KMS-11 (cell line): ENCODE measurements at regions not wholly inside any gene's neighbourhood (a gene's known extent, or its start where the extent isn't known, plus 50 kb on each side); places are given as distances from the start of the nearest gene placed in this dataset.

Experiments
- H2AFZ ChIP-seq: fragments of 200-600 bp; sonication (generic); 2 replicates; pipeline ENCODE4 v1.6.1; 2016; ENCODE audit warnings: antibody characterized with exemption, mixed run types, low read depth
- H3K27ac ChIP-seq: fragments of 200-600 bp; sonication (generic); 2 replicates; pipeline ENCODE4 v1.6.1; 2016; ENCODE audit warnings: mild to moderate bottlenecking, mixed run types
- H3K27me3 ChIP-seq: fragments of 200-600 bp; sonication (generic); 2 replicates; pipeline ENCODE4 v1.6.1; 2017; ENCODE audit warnings: mild to moderate bottlenecking, low read depth, mixed run types, moderate library complexity; ENCODE audit not compliant: insufficient read depth
- H3K36me3 ChIP-seq: fragments of 200-600 bp; sonication (generic); 2 replicates; pipeline ENCODE4 v1.6.1; 2017; ENCODE audit warnings: mild to moderate bottlenecking, mixed run types; ENCODE audit not compliant: insufficient read depth
- H3K4me1 ChIP-seq: fragments of 200-600 bp; sonication (generic); 2 replicates; pipeline ENCODE4 v1.6.1; 2016; ENCODE audit warnings: mild to moderate bottlenecking, low read depth, mixed run types; ENCODE audit not compliant: poor library complexity, severe bottlenecking
- H3K4me2 ChIP-seq: fragments of 200-600 bp; sonication (generic); 2 replicates; pipeline ENCODE4 v1.7.0; 2016; ENCODE audit warnings: mild to moderate bottlenecking, mixed run types
- H3K4me3 ChIP-seq: fragments of 200-600 bp; sonication (generic); IDR thresholded peaks from 2 replicates; pipeline ENCODE4 v1.6.1; 2017; ENCODE audit warnings: low read depth, low read length, mixed read lengths; ENCODE audit not compliant: insufficient read depth
- H3K79me2 ChIP-seq: fragments of 200-600 bp; sonication (generic); 2 replicates; pipeline ENCODE4 v1.6.1; 2016; ENCODE audit warnings: low read depth, mixed run types; ENCODE audit not compliant: insufficient read depth
- H3K9ac ChIP-seq: fragments of 200-600 bp; sonication (generic); 2 replicates; pipeline ENCODE4 v1.6.1; 2016; ENCODE audit warnings: mild to moderate bottlenecking, mixed run types
- H4K20me1 ChIP-seq: fragments of 200-600 bp; sonication (generic); 2 replicates; pipeline ENCODE4 v1.6.1; 2016; ENCODE audit warnings: mild to moderate bottlenecking, mixed run types; ENCODE audit not compliant: insufficient read depth
- TF ChIP-seq, protein P1 (sequence below): fragments of 200-600 bp; sonication (generic); conservative IDR thresholded peaks from 2 replicates; pipeline ENCODE4 v1.6.1; 2017; ENCODE audit warnings: low read depth, mild to moderate bottlenecking, antibody characterized with exemption, low read length, moderate library complexity, mixed read lengths

DNA sequence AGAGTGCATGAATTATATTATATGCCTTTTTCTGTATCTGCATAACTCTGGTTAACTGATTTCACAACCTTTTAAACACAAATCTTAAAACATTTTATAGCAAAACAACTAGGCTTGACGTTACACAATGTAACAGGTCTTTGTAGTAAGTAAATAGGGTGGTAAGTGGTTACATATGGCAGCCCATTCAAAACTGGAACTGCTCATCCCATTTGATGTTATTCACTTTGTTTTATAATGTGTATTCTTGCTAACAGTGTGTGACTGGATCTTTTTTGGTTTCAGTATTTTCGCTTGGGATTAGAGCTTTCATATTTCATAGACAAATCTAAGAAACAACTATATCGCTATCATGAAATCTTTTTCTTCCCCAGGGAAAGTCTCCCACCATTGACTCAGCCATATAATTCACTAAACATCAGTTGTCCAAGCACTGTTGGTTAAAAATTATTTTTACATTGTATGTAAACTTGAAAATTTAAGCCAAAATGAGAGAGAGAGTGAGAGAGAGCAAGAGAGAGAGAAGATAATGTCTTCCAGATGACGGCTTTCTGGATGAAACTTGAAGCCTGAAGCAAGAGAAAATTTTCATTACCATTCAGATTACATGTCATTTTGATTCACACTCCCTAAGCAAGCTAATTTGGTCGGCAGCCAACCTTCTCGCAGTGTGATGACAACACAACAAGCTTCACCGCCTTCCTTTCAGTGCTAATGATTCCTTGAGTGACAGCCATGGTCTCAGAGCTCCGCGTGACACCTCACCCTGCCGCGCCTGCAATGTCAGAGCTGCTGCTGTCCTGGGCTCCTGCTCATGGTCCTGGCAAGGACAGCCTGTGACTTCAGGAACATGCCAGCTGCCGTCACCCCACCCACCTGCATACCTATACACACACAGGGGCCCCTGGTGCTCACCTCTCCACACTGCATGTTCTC lies 946.9 kb upstream of the SOX11 start:
- Histone ChIP-seq H4K20me1 (no peaks in the 10 kb centered on the region), H3K4me1 (no peaks in the 10 kb centered on the region), H3K36me3 (no peaks in the 10 kb centered on the region), H2AFZ (no peak overlapping the region), H3K4me2 (no peak overlapping the region), H3K27ac (no peak overlapping the region), H3K27me3 (no peaks in the 10 kb centered on the region), H3K79me2 (no peaks in the 10 kb centered on the region), H3K9ac (no peak overlapping the region), H3K4me3 (no peak overlapping the region)
- TF ChIP-seq, protein P1, sequence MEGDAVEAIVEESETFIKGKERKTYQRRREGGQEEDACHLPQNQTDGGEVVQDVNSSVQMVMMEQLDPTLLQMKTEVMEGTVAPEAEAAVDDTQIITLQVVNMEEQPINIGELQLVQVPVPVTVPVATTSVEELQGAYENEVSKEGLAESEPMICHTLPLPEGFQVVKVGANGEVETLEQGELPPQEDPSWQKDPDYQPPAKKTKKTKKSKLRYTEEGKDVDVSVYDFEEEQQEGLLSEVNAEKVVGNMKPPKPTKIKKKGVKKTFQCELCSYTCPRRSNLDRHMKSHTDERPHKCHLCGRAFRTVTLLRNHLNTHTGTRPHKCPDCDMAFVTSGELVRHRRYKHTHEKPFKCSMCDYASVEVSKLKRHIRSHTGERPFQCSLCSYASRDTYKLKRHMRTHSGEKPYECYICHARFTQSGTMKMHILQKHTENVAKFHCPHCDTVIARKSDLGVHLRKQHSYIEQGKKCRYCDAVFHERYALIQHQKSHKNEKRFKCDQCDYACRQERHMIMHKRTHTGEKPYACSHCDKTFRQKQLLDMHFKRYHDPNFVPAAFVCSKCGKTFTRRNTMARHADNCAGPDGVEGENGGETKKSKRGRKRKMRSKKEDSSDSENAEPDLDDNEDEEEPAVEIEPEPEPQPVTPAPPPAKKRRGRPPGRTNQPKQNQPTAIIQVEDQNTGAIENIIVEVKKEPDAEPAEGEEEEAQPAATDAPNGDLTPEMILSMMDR = no peak

DNA sequence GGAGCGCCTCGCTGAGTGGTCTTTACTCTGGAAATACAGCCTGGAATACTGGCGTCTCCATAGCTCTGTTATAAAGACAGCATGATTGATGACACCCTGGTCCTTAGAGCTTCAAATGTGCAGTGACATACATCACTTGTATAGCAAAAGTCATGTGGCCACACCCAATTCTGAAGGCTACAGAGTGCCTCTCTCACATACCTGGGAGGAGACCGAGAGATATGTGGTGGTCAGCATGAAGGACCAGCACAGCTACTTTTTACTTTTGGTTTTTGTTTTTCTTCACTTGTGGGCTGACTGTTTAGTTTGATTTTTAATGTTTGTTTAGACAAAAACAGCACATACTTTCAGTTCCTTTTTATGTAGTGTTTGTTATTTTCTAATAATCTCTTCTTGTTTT lies 938.5 kb upstream of the SOX11 start:
- Histone ChIP-seq H4K20me1 (no peaks in the 10 kb centered on the region), H3K27me3 (no peaks in the 10 kb centered on the region), H3K4me2 (no peak overlapping the region), H3K36me3 (no peaks in the 10 kb centered on the region), H3K27ac (no peak overlapping the region), H3K4me1 (no peaks in the 10 kb centered on the region), H2AFZ (no peak overlapping the region), H3K4me3 (no peak overlapping the region), H3K79me2 (no peaks in the 10 kb centered on the region), H3K9ac (no peak overlapping the region)
- TF ChIP-seq, protein P1 = no peak

DNA sequence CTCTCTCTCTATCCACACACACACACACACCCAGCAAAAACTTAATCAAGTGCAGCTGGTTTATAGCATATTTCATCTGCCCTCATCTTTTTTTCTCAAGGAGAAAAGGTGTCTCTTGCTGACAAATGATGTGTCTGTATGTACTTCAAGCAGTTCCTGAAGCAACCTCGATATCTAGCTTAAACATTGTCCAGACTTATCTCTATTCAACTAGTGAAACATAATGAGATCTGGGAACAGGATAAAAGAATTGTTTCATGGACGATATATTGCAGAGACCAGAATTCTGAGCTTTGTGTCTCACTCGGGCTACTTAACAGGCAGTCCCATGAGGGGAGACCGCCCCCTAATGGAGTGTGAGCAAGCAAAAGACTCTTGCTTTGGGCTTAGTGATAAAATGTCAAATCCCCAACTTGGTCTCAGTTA lies 929.2 kb upstream of the SOX11 start:
- no peaks in the 10 kb centered on the region for H4K20me1 ChIP-seq
- no peak overlapping the region for H2AFZ ChIP-seq
- H3K4me3 ChIP-seq = no peak overlapping the region
- no peak overlapping the region for H3K4me2 ChIP-seq
- H3K79me2 ChIP-seq = no peaks in the 10 kb centered on the region
- H3K36me3 ChIP-seq = no peaks in the 10 kb centered on the region
- TF ChIP-seq, protein P1 = no peak
- H3K9ac ChIP-seq = no peak overlapping the region
- H3K27ac ChIP-seq = no peak overlapping the region
- H3K4me1 ChIP-seq = no peaks in the 10 kb centered on the region
- no peaks in the 10 kb centered on the region for H3K27me3 ChIP-seq

DNA sequence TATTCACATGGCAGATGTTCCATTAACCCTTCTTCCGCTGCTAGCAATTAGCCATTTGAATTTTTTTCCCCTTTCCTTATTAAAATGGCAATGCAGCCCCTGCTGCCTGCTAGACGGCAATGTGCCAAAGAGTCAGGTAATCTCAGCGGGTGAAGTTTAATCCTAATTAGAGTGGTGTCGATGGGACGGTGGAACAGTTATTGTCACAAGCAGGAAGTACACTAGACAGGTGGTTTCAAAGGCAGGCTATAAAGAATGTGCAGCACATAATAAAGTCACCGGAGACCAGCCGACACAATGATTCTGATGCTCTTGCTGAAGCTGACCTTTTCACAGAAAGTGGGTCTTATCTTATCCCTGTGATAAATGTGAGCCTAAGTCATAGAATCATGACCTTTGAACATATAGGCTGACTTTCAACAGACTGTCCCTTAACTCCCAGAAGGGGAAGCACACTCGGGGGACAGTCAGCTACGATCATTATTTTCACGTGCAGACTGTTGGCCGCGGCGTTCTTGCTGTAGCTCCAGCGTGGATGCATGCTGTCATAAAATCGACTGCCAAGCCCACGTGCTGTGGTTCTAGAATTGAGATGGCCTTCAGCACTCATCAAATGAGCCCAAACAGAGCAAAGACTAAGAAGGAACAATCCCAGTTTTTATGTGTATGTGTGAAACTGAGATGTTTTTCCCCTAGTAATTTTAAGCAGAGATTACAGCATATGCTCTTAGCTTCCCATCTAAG lies 926.2 kb upstream of the SOX11 start:
- no peaks in the 10 kb centered on the region for H4K20me1 ChIP-seq
- TF ChIP-seq, protein P1 = no peak

More for the DNA sequence above, 926.2 kb upstream of the SOX11 start:
- Histone ChIP-seq H2AFZ (no peak overlapping the region), H3K79me2 (no peaks in the 10 kb centered on the region), H3K36me3 (no peaks in the 10 kb centered on the region), H3K27me3 (no peaks in the 10 kb centered on the region), H3K27ac (no peak overlapping the region), H3K4me2 (no peak overlapping the region), H3K9ac (no peak overlapping the region), H3K4me1 (no peaks in the 10 kb centered on the region), H3K4me3 (no peak overlapping the region)
